Progenitor cell of endocrine pancreas (in vitro differentiated cells): ENCODE measurements at regions not wholly inside any gene's neighbourhood (a gene's known extent, or its start where the extent isn't known, plus 50 kb on each side); places are given as distances from the start of the nearest gene placed in this dataset.

Experiments
- DNase-seq: peaks from one replicate; pipeline ENCODE4 v3.0.0; 2021; ENCODE audit warnings: low spot score; ENCODE audit not compliant: unreplicated experiment
- H3K27ac Mint-ChIP-seq: 2 replicates; pipeline ENCODE4 v1.8.0; 2021; ENCODE audit warnings: mild to moderate bottlenecking, moderate library complexity, mixed read lengths
- H3K27me3 Mint-ChIP-seq: 2 replicates; pipeline ENCODE4 v1.8.0; 2021; ENCODE audit warnings: mixed read lengths
- H3K36me3 Mint-ChIP-seq: 2 replicates; pipeline ENCODE4 v1.8.0; 2022; ENCODE audit warnings: mixed read lengths; ENCODE audit not compliant: insufficient read depth
- H3K4me1 Mint-ChIP-seq: 2 replicates; pipeline ENCODE4 v1.8.0; 2021; ENCODE audit warnings: low read depth, mixed read lengths
- H3K4me3 Mint-ChIP-seq: 2 replicates; pipeline ENCODE4 v1.8.0; 2021; ENCODE audit warnings: low read depth, mild to moderate bottlenecking, moderate library complexity, mixed read lengths
- H3K9me3 Mint-ChIP-seq: 2 replicates; pipeline ENCODE4 v1.8.0; 2021; ENCODE audit warnings: low read depth, mixed read lengths
- CTCF ChIP-seq: fragments of 200-600 bp; sonication (generic); IDR thresholded peaks from one replicate; pipeline ENCODE4 v1.5.0; 2021; ENCODE audit warnings: antibody characterized with exemption, mild to moderate bottlenecking; ENCODE audit not compliant: unreplicated experiment

- Mint-ChIP-seq H3K27me3 (peaks cover 10% of the 10 kb centered on the region), H3K9me3 (peaks cover 5% of the 10 kb centered on the region), H3K27ac (no peak overlapping the region), H3K36me3 (no peaks in the 10 kb centered on the region), H3K4me1 (no peaks in the 10 kb centered on the region), H3K4me3 (no peak overlapping the region)
- no peak for DNase-seq
- TF ChIP-seq CTCF = no peak
Measured at GRCh38 chr9:134994926-134995791, 77.4 kb upstream of the FCN1 start.

GRCh38 chr9:134995792-134996120 lies 78.0 kb upstream of the FCN1 start:
- Mint-ChIP-seq H3K27ac (no peak overlapping the region), H3K27me3 (peaks cover 10% of the 10 kb centered on the region), H3K36me3 (no peaks in the 10 kb centered on the region), H3K9me3 (peaks cover 8% of the 10 kb centered on the region), H3K4me1 (no peaks in the 10 kb centered on the region), H3K4me3 (no peak overlapping the region)
- TF ChIP-seq CTCF = no peak
- no peak for DNase-seq

GRCh38 chr9:134996591-134997530 lies 79.1 kb upstream of the FCN1 start:
- TF ChIP-seq CTCF = no peak
- Mint-ChIP-seq H3K36me3 (no peaks in the 10 kb centered on the region), H3K4me1 (no peaks in the 10 kb centered on the region), H3K4me3 (no peak overlapping the region), H3K9me3 (peaks cover 11% of the 10 kb centered on the region), H3K27ac (no peak overlapping the region), H3K27me3 (peaks cover 10% of the 10 kb centered on the region)
- DNase-seq = no peak

GRCh38 chr9:135000647-135001245 lies 83.0 kb upstream of the FCN1 start:
- no peak for TF ChIP-seq CTCF
- peaks cover 7% of the 10 kb centered on the region for H3K27me3 Mint-ChIP-seq
- H3K4me1 Mint-ChIP-seq = no peaks in the 10 kb centered on the region
- no peak for DNase-seq
- H3K9me3 Mint-ChIP-seq = peaks cover 20% of the 10 kb centered on the region
- H3K36me3 Mint-ChIP-seq = no peaks in the 10 kb centered on the region
- H3K27ac Mint-ChIP-seq = no peak overlapping the region
- no peak overlapping the region for H3K4me3 Mint-ChIP-seq

- H3K4me1 Mint-ChIP-seq = no peaks in the 10 kb centered on the region
- H3K36me3 Mint-ChIP-seq = no peaks in the 10 kb centered on the region
- no peak overlapping the region for H3K4me3 Mint-ChIP-seq
- TF ChIP-seq CTCF = no peak
- peaks cover under 1% of the 10 kb centered on the region for H3K27me3 Mint-ChIP-seq
- DNase-seq = no peak
- peaks cover 20% of the 10 kb centered on the region for H3K9me3 Mint-ChIP-seq
- H3K27ac Mint-ChIP-seq = no peak overlapping the region
Measured at GRCh38 chr9:135001526-135001925, 83.8 kb upstream of the FCN1 start.
